Esophagus squamous epithelium (tissue), 4 donors: ENCODE measurements at regions not wholly inside any gene's neighbourhood (a gene's known extent, or its start where the extent isn't known, plus 50 kb on each side); places are given as distances from the start of the nearest gene placed in this dataset.

ENCODE experiments used
- CTCF ChIP-seq, 6 experiments: fragments of 450-650 bp in 4 of 6; fragments of 200-600 bp in 2 of 6; sonication (generic) in 2 of 6; IDR thresholded peaks; one replicate each; pipeline ENCODE4 v1.5.1; 2016 to 2019; ENCODE audit warnings: antibody characterized with exemption in 6 of 6, mild to moderate bottlenecking in 4 of 6, moderate library complexity in 4 of 6
- POLR2A ChIP-seq, 4 donors: fragments of 450-650 bp; IDR thresholded peaks; one replicate each; pipeline ENCODE4 v1.6.1; 2017; ENCODE audit warnings: antibody characterized with exemption in 4 of 4, mild to moderate bottlenecking in 4 of 4, moderate library complexity in 3 of 4

DNA sequence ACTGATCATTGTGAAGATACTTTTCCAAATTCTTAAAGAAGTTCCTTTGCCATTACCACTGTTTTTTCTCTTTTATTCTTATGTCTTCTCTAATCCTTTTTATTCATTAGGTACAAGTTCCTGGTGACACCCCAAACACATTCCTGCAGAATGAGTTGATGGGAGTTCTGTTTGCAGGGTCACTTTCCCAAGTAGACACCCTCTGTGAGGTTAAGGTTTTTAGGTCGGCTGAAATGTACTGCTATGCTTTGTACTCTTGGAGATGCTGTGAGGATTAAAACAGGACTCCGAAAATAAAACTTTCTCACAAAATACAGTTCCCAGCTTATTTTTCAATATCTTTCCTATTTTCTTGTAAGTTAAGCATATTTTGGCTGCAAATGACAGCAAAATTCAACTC lies 143.3 kb upstream of the TLE4 start:
- no peak for TF ChIP-seq CTCF (IDR thresholded peaks at IDR 0.05)
- TF ChIP-seq POLR2A (IDR thresholded peaks at IDR 0.05), result no peak
